ENCODE measurements at regions not wholly inside any gene's neighbourhood (a gene's known extent, or its start where the extent isn't known, plus 50 kb on each side); places are given as distances from the start of the nearest gene placed in this dataset.

DNA sequence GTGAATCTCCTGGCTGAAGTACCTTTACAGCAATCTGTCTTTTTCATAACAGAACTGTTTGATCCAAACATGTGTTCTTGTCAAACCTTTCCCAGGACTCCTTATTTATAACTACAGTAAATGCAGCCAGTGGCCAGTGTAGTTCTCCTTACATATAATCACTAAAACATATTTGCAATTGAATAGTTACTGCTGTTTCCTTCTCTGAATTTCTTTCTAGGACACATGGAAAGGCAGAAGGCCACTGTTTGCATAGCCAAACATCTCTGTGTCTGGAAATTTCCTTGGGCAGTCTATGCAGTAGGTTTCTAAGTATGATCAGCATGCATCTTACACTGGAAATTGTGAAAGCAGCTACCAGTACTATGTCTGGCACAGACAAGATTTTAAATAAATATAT lies 57.4 kb upstream of the COL3A1 start:
- no peak for DNase-seq

DNA sequence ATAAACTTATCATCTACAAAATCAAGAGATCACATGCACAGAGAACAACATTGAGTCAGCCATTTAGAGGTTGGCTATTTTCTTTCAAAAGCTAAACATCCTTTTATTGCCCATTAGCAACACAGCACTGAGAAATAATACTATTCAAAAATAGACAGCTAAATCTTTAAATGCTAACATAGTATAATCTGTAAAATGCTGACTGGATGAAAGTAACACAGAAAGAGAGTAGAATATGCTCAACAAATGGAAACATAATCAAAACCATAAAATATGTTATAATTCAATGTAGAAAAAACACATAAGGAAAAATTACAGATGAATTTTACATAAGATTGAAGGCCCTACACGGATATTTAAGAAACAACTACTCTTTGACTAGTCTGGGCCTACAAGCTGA lies 56.5 kb upstream of the COL3A1 start:
- DNase-seq: no peak

DNA sequence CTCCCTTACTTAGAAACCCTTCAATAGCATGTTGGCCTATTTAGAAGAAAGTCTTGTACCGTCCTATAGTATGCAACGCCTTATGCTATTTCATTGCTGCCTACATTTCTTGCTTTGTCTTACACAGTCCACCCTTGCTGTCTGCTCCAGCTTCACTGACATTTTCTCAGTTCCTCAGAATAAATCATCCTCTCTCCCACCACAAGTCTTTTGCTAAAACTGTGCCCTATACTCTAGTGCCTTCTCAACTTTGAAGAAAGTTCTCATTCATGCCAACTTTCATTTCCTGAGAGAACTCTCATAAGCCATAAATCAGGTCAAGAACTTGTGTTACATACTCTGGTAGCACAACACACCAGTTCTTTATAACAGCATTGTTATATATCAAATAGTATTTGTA lies 54.3 kb upstream of the COL3A1 start:
- DNase-seq: no peak

DNA sequence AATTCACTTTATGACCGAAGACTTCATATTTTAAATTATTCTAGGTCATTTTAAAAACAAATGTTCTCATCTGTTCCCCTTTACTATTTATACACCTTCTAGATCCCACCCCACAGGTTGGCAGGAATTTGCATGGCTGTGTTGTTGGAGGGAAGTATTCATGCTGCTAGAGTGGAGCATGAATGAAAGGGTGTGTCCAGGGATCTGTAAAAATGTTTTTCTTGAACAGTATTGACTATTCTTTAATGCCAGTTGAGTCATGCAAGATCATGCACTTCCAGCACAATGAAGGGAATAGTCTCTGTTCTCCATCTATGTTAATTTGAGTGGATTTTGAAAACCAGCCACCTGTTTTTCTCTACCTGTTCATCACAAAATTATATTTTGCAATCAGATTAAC lies 52.0 kb upstream of the COL3A1 start:
- DNase-seq: no peak

Measured in anterior cingulate cortex (tissue), 58 donors.